Hippocampal formation (tissue), 2 donors: ENCODE measurements at regions not wholly inside any gene's neighbourhood (a gene's known extent, or its start where the extent isn't known, plus 50 kb on each side); places are given as distances from the start of the nearest gene placed in this dataset.

ENCODE experiments used
- DNase-seq, 2 donors: peaks; one replicate each; lab custom pipeline; 2025; lab: John Stamatoyannopoulos, UW

DNA sequence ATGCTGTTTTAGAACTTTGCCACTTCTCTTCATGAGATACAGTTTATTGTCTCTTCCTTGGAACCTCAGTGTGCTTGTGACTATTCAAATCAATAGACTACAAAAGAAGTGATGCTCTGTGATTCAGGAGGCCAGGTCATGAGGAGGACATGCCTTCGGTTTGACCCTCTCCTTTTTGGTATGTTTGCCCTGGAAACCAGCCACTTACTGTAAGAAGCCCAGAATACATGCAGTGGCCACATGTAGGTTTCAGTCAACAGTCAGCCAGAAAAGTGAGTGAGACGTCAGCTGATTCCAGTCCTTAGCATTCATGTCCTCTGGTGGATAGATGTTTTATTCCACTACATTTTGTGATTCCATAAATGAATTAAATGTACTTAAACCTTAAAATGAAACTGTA lies 328.7 kb downstream of the PCDH18 start:
- DNase-seq = no peak

DNA sequence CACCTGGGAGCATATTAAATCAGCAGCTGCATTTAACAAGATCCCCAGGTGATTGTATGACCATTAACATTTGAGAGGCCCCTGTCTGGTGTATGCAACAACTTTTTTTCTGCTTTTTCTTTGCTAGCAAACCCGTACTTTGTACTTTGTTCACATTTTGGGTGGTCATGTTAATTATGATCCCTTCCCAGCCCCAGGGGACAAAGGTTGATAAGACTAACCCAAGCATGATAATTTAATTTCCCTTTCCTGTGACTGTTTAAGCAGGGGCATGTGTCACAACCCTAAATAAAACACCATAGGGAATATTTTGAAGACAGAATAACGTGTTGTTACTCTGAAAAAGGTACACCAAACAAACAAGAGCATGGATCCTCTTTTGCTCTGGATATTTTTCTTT lies 332.0 kb downstream of the PCDH18 start:
- no peak for DNase-seq

GRCh38 chr4:137198791-137199190 lies 333.5 kb downstream of the PCDH18 start:
- no peak for DNase-seq

DNA sequence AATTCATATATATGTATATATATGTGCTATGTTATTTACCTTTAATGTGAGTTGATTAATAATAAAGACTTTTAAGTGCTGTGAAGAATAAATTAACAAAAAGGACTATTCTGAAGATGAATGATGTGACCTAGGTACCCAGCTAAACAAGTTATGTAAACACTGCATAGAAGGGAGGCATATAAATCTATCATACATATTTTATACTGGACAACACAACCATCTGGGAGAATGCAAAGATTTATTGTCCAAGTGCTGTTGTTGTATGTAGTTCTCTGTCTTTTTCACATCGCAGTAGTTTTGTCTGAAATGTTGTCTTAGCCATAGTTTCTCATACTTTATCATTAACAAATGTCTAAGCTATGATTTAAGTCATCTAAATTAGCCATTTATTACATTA lies 337.6 kb downstream of the PCDH18 start:
- no peak for DNase-seq

- DNase-seq = no peak
Measured at GRCh38 chr4:137193564-137193963, 338.7 kb downstream of the PCDH18 start.

- DNase-seq = no peak
Measured at GRCh38 chr4:137181293-137181899, 350.9 kb downstream of the PCDH18 start.

DNA sequence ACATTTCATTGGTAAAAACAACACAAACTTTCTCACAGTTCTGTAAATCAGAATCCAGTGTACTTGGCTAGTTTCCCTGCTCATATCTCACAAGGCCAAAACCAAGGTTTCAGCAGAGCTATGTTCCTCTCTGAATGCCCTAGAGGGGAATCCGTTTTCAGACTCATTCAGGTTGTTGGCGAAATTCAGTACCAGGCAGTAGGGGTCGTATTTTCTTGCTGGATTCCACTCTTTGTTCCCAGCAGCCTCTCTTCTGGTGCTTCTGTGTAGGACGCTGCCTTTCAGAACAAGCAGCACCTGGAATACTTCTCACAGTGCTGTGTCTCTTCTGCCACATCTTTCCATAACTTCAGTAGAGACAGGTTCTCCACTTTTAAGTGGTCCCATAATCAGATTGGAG lies 351.9 kb downstream of the PCDH18 start:
- DNase-seq = no peak

GRCh38 chr4:137156807-137157206 lies 375.5 kb downstream of the PCDH18 start:
- DNase-seq = no peak

- DNase-seq = no peak
Measured at GRCh38 chr4:137156054-137156453, 376.2 kb downstream of the PCDH18 start.

DNA sequence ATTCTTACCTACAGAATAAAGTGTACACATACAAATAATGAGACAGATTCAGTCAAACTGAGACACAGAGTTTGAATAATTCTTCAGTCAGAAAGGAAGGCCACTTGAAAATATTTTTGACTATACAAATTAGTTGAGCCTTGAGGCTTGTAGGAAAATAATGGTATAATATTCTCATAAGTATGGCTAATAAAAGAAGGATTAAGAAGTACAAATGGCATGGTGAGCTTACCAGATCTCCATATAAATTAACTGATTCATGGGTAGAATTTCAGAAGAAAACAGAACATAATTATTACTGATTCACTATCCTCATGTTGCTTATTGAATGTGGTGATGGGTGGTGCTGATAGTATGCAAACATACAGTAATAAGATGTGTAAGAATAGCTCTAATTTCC lies 401.1 kb downstream of the PCDH18 start:
- no peak for DNase-seq

DNA sequence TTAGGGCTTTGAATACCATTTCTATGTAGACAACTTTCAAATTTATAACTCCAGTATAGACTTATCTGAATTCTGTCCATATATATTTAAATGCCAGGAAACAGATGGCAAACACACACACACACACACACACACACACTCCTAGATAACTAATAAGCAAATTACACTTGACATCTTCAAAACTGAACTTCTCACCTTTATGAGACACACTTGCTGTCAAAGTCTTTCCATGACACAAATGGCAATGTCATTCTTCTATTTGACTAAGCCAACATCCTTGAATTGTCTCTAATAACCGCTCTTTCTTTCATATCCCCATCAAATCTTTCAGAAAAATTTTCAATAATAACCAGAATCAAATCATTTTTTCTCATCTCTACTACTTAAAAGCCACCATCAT lies 402.4 kb downstream of the PCDH18 start:
- DNase-seq = no peak

GRCh38 chr4:137129441-137129840 lies 402.9 kb downstream of the PCDH18 start:
- DNase-seq = no peak

GRCh38 chr4:137125011-137125410 lies 407.3 kb downstream of the PCDH18 start:
- no peak for DNase-seq

- DNase-seq = peak in 1 of 2 donors; percentile 86
Measured at GRCh38 chr4:137124278-137124932, 407.9 kb downstream of the PCDH18 start.

- DNase-seq = no peak
Measured at GRCh38 chr4:137122876-137123275, 409.4 kb downstream of the PCDH18 start.

DNA sequence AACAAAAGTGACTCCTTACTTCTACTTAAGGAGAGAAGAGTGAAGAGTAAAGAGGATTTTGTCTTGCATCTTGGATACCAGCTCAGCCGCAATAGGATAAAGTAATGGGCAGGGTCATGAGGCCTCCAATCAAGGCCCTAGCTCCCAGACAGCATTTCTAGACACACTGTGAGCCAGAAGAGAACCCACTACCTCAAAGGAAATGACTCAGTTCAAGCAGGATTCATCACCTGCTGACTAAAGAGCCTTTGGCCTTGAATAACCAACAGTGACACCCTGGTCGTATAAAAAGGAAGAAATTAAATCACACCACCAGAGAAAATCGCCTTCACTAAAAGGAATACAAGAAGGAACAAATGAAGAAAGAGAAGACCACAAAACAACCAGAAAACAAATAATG lies 416.1 kb downstream of the PCDH18 start:
- DNase-seq = no peak

DNA sequence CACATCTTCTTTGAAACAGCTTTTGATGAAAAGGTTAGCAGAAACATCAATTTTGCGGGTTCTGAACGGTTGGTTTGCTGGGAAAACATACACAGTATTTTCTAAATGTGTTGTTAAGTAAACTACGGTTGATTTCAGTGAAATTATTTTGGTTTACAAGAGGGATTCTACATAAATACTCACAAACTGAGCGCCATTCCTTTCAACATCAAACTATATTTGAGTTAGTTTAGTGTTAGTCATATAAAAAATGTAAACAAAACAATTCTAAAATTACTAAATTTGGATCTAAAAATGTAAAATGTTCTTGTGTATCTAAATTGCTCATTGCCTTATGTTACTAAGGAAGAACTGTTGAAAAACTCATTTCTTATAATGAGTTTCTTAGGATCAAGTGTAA lies 425.6 kb downstream of the PCDH18 start:
- DNase-seq = no peak

GRCh38 chr4:137106287-137106686 lies 426.0 kb downstream of the PCDH18 start:
- no peak for DNase-seq

- no peak for DNase-seq
Measured at GRCh38 chr4:137090951-137091350, 441.3 kb downstream of the PCDH18 start.

- DNase-seq = no peak
Measured at GRCh38 chr4:137083571-137084135, 448.6 kb downstream of the PCDH18 start.

GRCh38 chr4:137082061-137082460 lies 450.2 kb downstream of the PCDH18 start:
- no peak for DNase-seq

- DNase-seq = no peak
Measured at GRCh38 chr4:137076908-137077307, 455.4 kb downstream of the PCDH18 start.

- no peak for DNase-seq
Measured at GRCh38 chr4:137075586-137075985, 456.7 kb downstream of the PCDH18 start.

GRCh38 chr4:137070614-137071013 lies 461.7 kb downstream of the PCDH18 start:
- no peak for DNase-seq
